GM23338 (cell line): ENCODE measurements at regions not wholly inside any gene's neighbourhood (a gene's known extent, or its start where the extent isn't known, plus 50 kb on each side); places are given as distances from the start of the nearest gene placed in this dataset.

ENCODE experiments used
- ATAC-seq: fragments of 200-7000 bp; cut with Tn5 transposase; 3 replicates; pipeline ENCODE4 v1.9.1; 2020
- DNase-seq: peaks from one replicate; pipeline ENCODE4 v3.0.0-alpha.2; 2015; ENCODE audit warnings: low spot score
- H2AFZ ChIP-seq: fragments of 200-600 bp; sonication (generic); 2 replicates; pipeline ENCODE4 v1.8.0; 2016; ENCODE audit warnings: antibody characterized with exemption, mild to moderate bottlenecking, moderate library complexity
- H3F3A ChIP-seq: fragments of 200-600 bp; sonication (generic); replicated peaks from 2 replicates; pipeline ENCODE4 v1.8.0; 2017; ENCODE audit warnings: antibody characterized with exemption, mixed run types, low read depth
- H3K27ac ChIP-seq: fragments of 200-600 bp; sonication (generic); 2 replicates; pipeline ENCODE4 v1.6.1; 2016; ENCODE audit warnings: low read depth
- H3K27me3 ChIP-seq: fragments of 200-600 bp; sonication (generic); 2 replicates; pipeline ENCODE4 v1.8.0; 2016; ENCODE audit warnings: mild to moderate bottlenecking, mixed run types, moderate library complexity; ENCODE audit not compliant: insufficient read depth
- H3K36me3 ChIP-seq: fragments of 200-600 bp; sonication (generic); 2 replicates; pipeline ENCODE4 v1.8.0; 2016; ENCODE audit warnings: mild to moderate bottlenecking; ENCODE audit not compliant: insufficient read depth
- H3K4me1 ChIP-seq: fragments of 200-600 bp; sonication (generic); 2 replicates; pipeline ENCODE4 v1.8.0; 2016; ENCODE audit warnings: mild to moderate bottlenecking, moderate library complexity; ENCODE audit not compliant: insufficient read depth
- H3K4me2 ChIP-seq: fragments of 200-600 bp; sonication (generic); 2 replicates; pipeline ENCODE4 v1.7.1; 2017; ENCODE audit warnings: mixed run types
- H3K4me3 ChIP-seq: fragments of 200-600 bp; sonication (generic); 2 replicates; pipeline ENCODE4 v1.6.1; 2016; ENCODE audit warnings: mixed run types
- H3K79me2 ChIP-seq: fragments of 200-600 bp; sonication (generic); replicated peaks from 2 replicates; pipeline ENCODE4 v1.8.0; 2017; ENCODE audit warnings: mild to moderate bottlenecking; ENCODE audit not compliant: insufficient read depth
- H3K9me2 ChIP-seq: fragments of 200-600 bp; sonication (generic); 2 replicates; pipeline ENCODE4 v1.8.0; 2017; ENCODE audit not compliant: insufficient read depth
- H4K20me1 ChIP-seq: fragments of 200-600 bp; sonication (generic); replicated peaks from 2 replicates; pipeline ENCODE4 v1.8.0; 2017; ENCODE audit warnings: mild to moderate bottlenecking; ENCODE audit not compliant: insufficient read depth
- H3K27ac Mint-ChIP-seq: 2 replicates; pipeline ENCODE4 v1.8.0; 2020; ENCODE audit warnings: inconsistent platforms, mild to moderate bottlenecking, moderate library complexity, mixed read lengths
- H3K27me3 Mint-ChIP-seq: 3 replicates; pipeline ENCODE4 v1.8.0; 2022; ENCODE audit warnings: low read depth, mild to moderate bottlenecking, moderate library complexity, mixed read lengths, inconsistent platforms; ENCODE audit not compliant: insufficient read depth, poor library complexity
- H3K36me3 Mint-ChIP-seq: 3 replicates; pipeline ENCODE4 v1.8.0; 2021; ENCODE audit warnings: low read depth, mild to moderate bottlenecking, inconsistent platforms, moderate library complexity, mixed read lengths
- H3K4me1 Mint-ChIP-seq: 3 replicates; pipeline ENCODE4 v1.8.0; 2020; ENCODE audit warnings: mild to moderate bottlenecking, inconsistent platforms, mixed read lengths
- H3K4me3 Mint-ChIP-seq: 3 replicates; pipeline ENCODE4 v1.8.0; 2021; ENCODE audit warnings: moderate library complexity, mild to moderate bottlenecking, inconsistent platforms, mixed read lengths
- H3K9me3 Mint-ChIP-seq: 3 replicates; pipeline ENCODE4 v1.8.0; 2020; ENCODE audit warnings: moderate library complexity, mild to moderate bottlenecking, inconsistent platforms, mixed read lengths
- CTCF ChIP-seq, 2 experiments: fragments of 200-600 bp in 1 of 2; sonication (generic) in 1 of 2; conservative IDR thresholded peaks; 2 replicates each; pipeline versions ENCODE4 v1.5.1 to v1.6.1; 2016 to 2017; ENCODE audit warnings: antibody characterized with exemption in 2 of 2, low read depth in 2 of 2, mild to moderate bottlenecking in 2 of 2, moderate library complexity in 1 of 2
- NANOG ChIP-seq: IDR thresholded peaks from 2 replicates; pipeline ENCODE4 v1.6.1; 2016; ENCODE audit warnings: antibody characterized with exemption, borderline replicate concordance
- ZNF331 ChIP-seq: fragments of 250-450 bp; sonication (Bioruptor Pico); IDR thresholded peaks from 2 replicates; pipeline ENCODE4 v1.5.0; 2020; ENCODE audit warnings: low read depth, mild to moderate bottlenecking, moderate library complexity
- ZNF462 ChIP-seq: fragments of 250-450 bp; sonication (Bioruptor Pico); IDR thresholded peaks from 2 replicates; pipeline ENCODE4 v1.5.0; 2020; ENCODE audit warnings: mild to moderate bottlenecking, moderate library complexity

- Histone ChIP-seq H2AFZ (no peak overlapping the region), H3K27ac (no peak overlapping the region), H3K4me3 (no peak overlapping the region)
These were observed 137.0 kb downstream of the CEBPB start for GRCh38 chr20:50327666-50328065.

More at GRCh38 chr20:50327666-50328065, 137.0 kb downstream of the CEBPB start:
- no peaks in the 10 kb centered on the region; the same call in 1 of the 2 replicates for H3K9me2 ChIP-seq
- no peaks in the 10 kb centered on the region for H3K4me1 Mint-ChIP-seq
- H3K36me3 Mint-ChIP-seq = no peaks in the 10 kb centered on the region; the same call in 2 of the 3 replicates
- no peak overlapping the region for H3K4me2 ChIP-seq
- H3K4me1 ChIP-seq = no peaks in the 10 kb centered on the region
- H3K9me3 Mint-ChIP-seq = no peaks in the 10 kb centered on the region; the same call in 2 of the 3 replicates
- no peaks in the 10 kb centered on the region for H3K36me3 ChIP-seq
- ATAC-seq = no peak
- no peak overlapping the region for H3K4me3 Mint-ChIP-seq
- no peak for TF ChIP-seq ZNF331
- no peak for TF ChIP-seq CTCF (conservative IDR thresholded peaks at IDR 0.05; ENCODE audit: low read depth in 2 of 2)
- no peak for TF ChIP-seq NANOG
- TF ChIP-seq ZNF462 (CRISPR knock-in tag) = no peak
- no peaks in the 10 kb centered on the region for H4K20me1 ChIP-seq
- no peaks in the 10 kb centered on the region for H3K27me3 Mint-ChIP-seq
- no peaks in the 10 kb centered on the region for H3F3A ChIP-seq
- DNase-seq = no peak
- no peaks in the 10 kb centered on the region for H3K27me3 ChIP-seq
- no peak overlapping the region for H3K27ac Mint-ChIP-seq
- no peaks in the 10 kb centered on the region for H3K79me2 ChIP-seq
